ENCODE measurements at regions not wholly inside any gene's neighbourhood (a gene's known extent, or its start where the extent isn't known, plus 50 kb on each side); places are given as distances from the start of the nearest gene placed in this dataset.
A peak's percentile ranks its signal among the peaks of the same experiment; 100 is the strongest.
"Not testable (repeated sequence)": the region's sequence is repeated elsewhere in the genome, so short reads cannot be mapped to it uniquely, and the experiment has no call there.

- no peak overlapping the region for H3K27ac ChIP-seq
- TF ChIP-seq CTCF (conservative IDR thresholded peaks at IDR 0.05) = no peak
Measured at GRCh38 chr7:67896721-67897120, 900.1 kb downstream of the TYW1 start.

- no peak for TF ChIP-seq CTCF (conservative IDR thresholded peaks at IDR 0.05)
- H3K27ac ChIP-seq = no peak overlapping the region
Measured at GRCh38 chr7:67900456-67900855, 903.8 kb downstream of the TYW1 start.

- TF ChIP-seq CTCF (conservative IDR thresholded peaks at IDR 0.05) = no peak
- no peak overlapping the region for H3K27ac ChIP-seq
Measured at GRCh38 chr7:67901808-67902480, 905.3 kb downstream of the TYW1 start.

DNA sequence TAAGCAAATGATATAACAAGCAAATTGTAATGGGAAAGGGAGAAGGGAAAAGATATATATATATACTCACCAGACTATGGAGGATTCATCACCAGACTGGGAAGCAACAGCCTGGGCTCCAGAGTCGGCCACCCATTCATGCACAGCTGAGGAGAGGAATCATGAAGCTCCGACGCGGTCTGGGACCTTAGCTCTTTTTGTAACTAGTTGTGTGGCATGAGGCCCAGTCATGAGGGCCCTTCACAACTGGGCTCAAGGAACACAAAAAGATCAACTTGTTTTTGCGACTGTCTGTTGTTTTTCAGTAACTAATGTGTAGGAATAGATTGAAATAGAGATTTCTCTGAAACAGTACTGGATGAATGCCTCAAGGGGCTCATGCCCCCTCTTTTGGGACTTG lies 911.2 kb downstream of the TYW1 start:
- H3K27ac ChIP-seq = no peak overlapping the region
- TF ChIP-seq CTCF (conservative IDR thresholded peaks at IDR 0.05) = no peak

DNA sequence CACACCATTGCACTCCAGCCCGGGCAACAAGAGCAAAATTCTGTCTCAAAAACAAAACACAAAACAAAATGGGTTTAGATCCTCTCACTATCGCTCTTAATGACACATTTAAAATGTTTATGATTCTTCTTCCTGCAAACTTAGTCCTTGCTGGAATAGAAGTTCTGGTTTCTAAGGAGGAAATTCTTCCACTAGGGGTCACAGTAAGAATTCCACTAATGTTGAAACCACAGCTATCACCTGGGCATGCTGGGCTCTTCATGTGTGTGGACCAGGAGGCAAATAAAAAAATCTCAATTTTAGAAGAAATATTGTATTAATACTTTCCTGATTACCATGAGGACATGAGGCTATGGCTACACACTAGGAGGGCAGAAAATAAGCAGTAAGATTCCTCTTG lies 915.8 kb downstream of the TYW1 start:
- TF ChIP-seq CTCF (conservative IDR thresholded peaks at IDR 0.05) = peak; percentile 33
- no peak overlapping the region for H3K27ac ChIP-seq

- TF ChIP-seq CTCF (conservative IDR thresholded peaks at IDR 0.05) = no peak
- no peak overlapping the region for H3K27ac ChIP-seq
Measured at GRCh38 chr7:67913604-67914003, 917.0 kb downstream of the TYW1 start.

DNA sequence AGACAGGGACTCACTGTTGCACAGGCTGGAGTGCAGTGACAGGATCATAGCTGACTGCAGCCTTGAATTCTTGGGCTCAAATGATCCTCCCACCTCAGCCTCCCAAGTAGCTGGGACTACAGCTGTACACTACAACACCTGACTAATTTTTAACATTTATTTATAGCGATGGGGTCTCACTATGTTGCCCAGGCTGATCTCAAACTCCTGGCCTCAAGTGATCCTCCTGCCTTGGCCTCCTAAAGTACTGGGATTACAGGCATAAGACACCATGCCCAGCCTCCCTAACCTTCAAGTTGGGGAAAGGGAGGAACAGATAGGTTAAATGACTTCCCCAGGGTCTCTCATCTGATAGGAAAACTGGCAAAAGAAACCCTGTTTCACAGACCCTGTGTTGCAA lies 919.5 kb downstream of the TYW1 start:
- not testable (repeated sequence) for H3K27ac ChIP-seq

GRCh38 chr7:67916571-67917436 lies 920.2 kb downstream of the TYW1 start:
- no peak overlapping the region for H3K27ac ChIP-seq
- no peak for TF ChIP-seq CTCF (conservative IDR thresholded peaks at IDR 0.05)

Data from VCaP (cell line).